ENCODE measurements at regions not wholly inside any gene's neighbourhood (a gene's known extent, or its start where the extent isn't known, plus 50 kb on each side); places are given as distances from the start of the nearest gene placed in this dataset.

DNA sequence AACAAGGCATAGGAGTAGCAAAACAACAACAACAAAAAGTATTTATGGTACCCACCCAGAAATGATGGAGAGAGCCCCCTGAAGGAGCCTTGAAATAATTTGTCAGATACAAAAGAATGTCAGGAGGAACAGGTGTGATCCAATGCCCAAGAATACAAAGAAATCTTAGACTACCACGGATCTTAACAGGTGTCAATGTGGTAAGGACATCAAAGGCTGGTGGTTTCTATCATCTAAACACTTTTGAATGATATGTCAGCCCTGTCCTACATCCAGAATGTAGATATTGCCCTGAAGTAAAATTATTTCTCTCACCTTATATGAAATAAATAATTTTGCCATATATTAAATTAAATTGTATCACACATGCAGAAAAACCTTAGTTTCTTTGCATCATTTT is 386.4 kb upstream of the ANO5 start:
- FAIRE-seq (no peak), DNase-seq (ENCODE audit: low spot score) (no peak), ATAC-seq (no peak)
- H3K79me2 ChIP-seq (ENCODE audit: insufficient read depth, low read length), result no peaks in the 10 kb centered on the region
- no peaks in the 10 kb centered on the region for H3K36me3 ChIP-seq (replicated peaks in 1 of 2; ENCODE audit: control insufficient read depth in 1 of 2, insufficient read depth in 2 of 2, low read length in 2 of 2)
- H3K4me1 ChIP-seq (ENCODE audit: insufficient read depth, low read length), result no peaks in the 10 kb centered on the region
- BruUV-seq (replicated peaks), result no TSS peak
- H4K20me1 ChIP-seq (ENCODE audit: insufficient read depth, low read length), result no peaks in the 10 kb centered on the region
- WGBS (ENCODE audit: low lambda C conversion rate), result 0% methylated on average over 1 of the region's 1 CpG
- no peaks in the 10 kb centered on the region for H3K27me3 ChIP-seq (ENCODE audit: control insufficient read depth in 1 of 2, insufficient read depth in 2 of 2, low read length in 2 of 2)
- no peak overlapping the region for H2AFZ ChIP-seq (ENCODE audit: low read length)
- H3K27ac ChIP-seq (ENCODE audit: extremely low read length, insufficient read depth, low read length), result no peak overlapping the region
- H3K4me3 ChIP-seq (replicated peaks in 1 of 3; ENCODE audit: insufficient read depth in 1 of 3, low read depth in 2 of 3, low read length in 3 of 3), result no peak overlapping the region
- TF ChIP-seq ZNF605 (CRISPR knock-in tag; IDR thresholded peaks at IDR 0.05) (no peak), POLR2AphosphoS2 (IDR thresholded peaks at IDR 0.05; ENCODE audit: low read depth, low read length) (no peak), ZKSCAN1 (IDR thresholded peaks at IDR 0.05; ENCODE audit: low read length) (no peak), FOXP1 (IDR thresholded peaks at IDR 0.05) (no peak), FOXP1 (CRISPR knock-in tag; IDR thresholded peaks at IDR 0.05) (no peak), HOXA3 (CRISPR knock-in tag; IDR thresholded peaks at IDR 0.05) (no peak), NBN (conservative IDR thresholded peaks at IDR 0.05) (no peak), ZNF251 (CRISPR knock-in tag; IDR thresholded peaks at IDR 0.05) (no peak), ZNF704 (CRISPR knock-in tag; IDR thresholded peaks at IDR 0.05; ENCODE audit: borderline replicate concordance) (no peak), CERS6 (CRISPR knock-in tag; IDR thresholded peaks at IDR 0.05) (no peak), SMYD3 (CRISPR knock-in tag; IDR thresholded peaks at IDR 0.05) (no peak), ZNF572 (CRISPR knock-in tag; IDR thresholded peaks at IDR 0.05) (no peak), ZNF816 (CRISPR knock-in tag; IDR thresholded peaks at IDR 0.05; ENCODE audit: borderline replicate concordance) (no peak), SKI (IDR thresholded peaks at IDR 0.05; ENCODE audit: partially characterized antibody) (no peak), EEA1 (CRISPR knock-in tag; IDR thresholded peaks at IDR 0.05; ENCODE audit: borderline replicate concordance) (no peak), HMGA1 (CRISPR knock-in tag; conservative IDR thresholded peaks at IDR 0.05) (no peak), SOX6 (IDR thresholded peaks at IDR 0.05) (no peak), SOX6 (CRISPR knock-in tag; IDR thresholded peaks at IDR 0.05) (no peak), ZNF354B (CRISPR knock-in tag; IDR thresholded peaks at IDR 0.05) (no peak), FUBP1 (CRISPR knock-in tag; IDR thresholded peaks at IDR 0.05; ENCODE audit: borderline replicate concordance) (no peak), SETDB1 (CRISPR knock-in tag; IDR thresholded peaks at IDR 0.05; ENCODE audit: borderline replicate concordance) (no peak)
- TF ChIP-seq, protein P1, sequence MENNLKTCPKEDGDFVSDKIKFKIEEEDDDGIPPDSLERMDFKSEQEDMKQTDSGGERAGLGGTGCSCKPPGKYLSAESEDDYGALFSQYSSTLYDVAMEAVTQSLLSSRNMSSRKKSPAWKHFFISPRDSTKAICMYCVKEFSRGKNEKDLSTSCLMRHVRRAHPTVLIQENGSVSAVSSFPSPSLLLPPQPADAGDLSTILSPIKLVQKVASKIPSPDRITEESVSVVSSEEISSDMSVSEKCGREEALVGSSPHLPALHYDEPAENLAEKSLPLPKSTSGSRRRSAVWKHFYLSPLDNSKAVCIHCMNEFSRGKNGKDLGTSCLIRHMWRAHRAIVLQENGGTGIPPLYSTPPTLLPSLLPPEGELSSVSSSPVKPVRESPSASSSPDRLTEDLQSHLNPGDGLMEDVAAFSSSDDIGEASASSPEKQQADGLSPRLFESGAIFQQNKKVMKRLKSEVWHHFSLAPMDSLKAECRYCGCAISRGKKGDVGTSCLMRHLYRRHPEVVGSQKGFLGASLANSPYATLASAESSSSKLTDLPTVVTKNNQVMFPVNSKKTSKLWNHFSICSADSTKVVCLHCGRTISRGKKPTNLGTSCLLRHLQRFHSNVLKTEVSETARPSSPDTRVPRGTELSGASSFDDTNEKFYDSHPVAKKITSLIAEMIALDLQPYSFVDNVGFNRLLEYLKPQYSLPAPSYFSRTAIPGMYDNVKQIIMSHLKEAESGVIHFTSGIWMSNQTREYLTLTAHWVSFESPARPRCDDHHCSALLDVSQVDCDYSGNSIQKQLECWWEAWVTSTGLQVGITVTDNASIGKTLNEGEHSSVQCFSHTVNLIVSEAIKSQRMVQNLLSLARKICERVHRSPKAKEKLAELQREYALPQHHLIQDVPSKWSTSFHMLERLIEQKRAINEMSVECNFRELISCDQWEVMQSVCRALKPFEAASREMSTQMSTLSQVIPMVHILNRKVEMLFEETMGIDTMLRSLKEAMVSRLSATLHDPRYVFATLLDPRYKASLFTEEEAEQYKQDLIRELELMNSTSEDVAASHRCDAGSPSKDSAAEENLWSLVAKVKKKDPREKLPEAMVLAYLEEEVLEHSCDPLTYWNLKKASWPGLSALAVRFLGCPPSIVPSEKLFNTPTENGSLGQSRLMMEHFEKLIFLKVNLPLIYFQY (CRISPR knock-in tag; IDR thresholded peaks at IDR 0.05; ENCODE audit: borderline replicate concordance), result no peak
- ChIA-PET CTCF (ENCODE audit: low intra/inter-chr PET ratio, low total read pairs) (no interaction called here), POLR2A (no interaction called here)
- intact Hi-C loops (cut with micrococcal nuclease; ENCODE audit: unreplicated experiment), result no loop called here
- no peak overlapping the region for H3K9ac ChIP-seq (ENCODE audit: insufficient read depth, low read depth, low read length)
- H3K4me2 ChIP-seq (ENCODE audit: low read depth, low read length), result no peak overlapping the region
- in situ Hi-C loops (cut with HindIII; ENCODE audit: extremely low pct_ligation_motif_present, low pct_unique_long_range_greater_than_20kb), result no loop called here
- H3K9me3 ChIP-seq (ENCODE audit: low read length), result peaks cover 75% of the 10 kb centered on the region
